Uterus (tissue), 2 donors: ENCODE measurements at regions not wholly inside any gene's neighbourhood (a gene's known extent, or its start where the extent isn't known, plus 50 kb on each side); places are given as distances from the start of the nearest gene placed in this dataset.

Source experiments
- CTCF ChIP-seq, 4 experiments: fragments of 200-600 bp in 2 of 4; fragments of 450-650 bp in 2 of 4; sonication (generic) in 2 of 4; IDR thresholded peaks; one replicate each; pipeline ENCODE4 v1.5.1; 2016 to 2019; ENCODE audit warnings: antibody characterized with exemption in 4 of 4, mild to moderate bottlenecking in 2 of 4, moderate library complexity in 1 of 4
- POLR2A ChIP-seq, 2 donors: fragments of 450-650 bp; IDR thresholded peaks; one replicate each; pipeline ENCODE4 v1.6.1; 2016; ENCODE audit warnings: antibody characterized with exemption in 2 of 2, mild to moderate bottlenecking in 1 of 2, moderate library complexity in 1 of 2

DNA sequence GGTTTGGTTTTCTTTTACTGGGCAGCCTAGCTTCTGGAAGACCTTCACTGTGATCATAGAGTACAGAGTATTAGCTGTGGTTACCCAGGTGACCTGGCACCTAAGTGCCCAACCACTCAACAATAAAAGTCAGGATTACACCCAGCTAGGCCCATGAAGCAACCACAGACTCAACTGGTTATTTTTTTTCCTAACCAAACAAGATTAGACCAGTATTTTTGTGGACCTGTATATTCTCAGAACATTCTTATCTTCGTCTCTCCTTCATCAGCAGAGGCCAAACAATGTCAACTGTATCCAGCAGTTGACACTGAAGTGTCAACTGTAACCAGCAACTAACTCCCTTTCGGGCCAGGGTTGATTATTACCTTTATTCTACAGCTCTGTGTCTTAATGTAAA lies 289.2 kb upstream of the SLC39A10 start:
- TF ChIP-seq CTCF (IDR thresholded peaks at IDR 0.05) (no peak), POLR2A (IDR thresholded peaks at IDR 0.05) (no peak)
